Right cardiac atrium (tissue), 5 donors: ENCODE measurements at regions not wholly inside any gene's neighbourhood (a gene's known extent, or its start where the extent isn't known, plus 50 kb on each side); places are given as distances from the start of the nearest gene placed in this dataset.

Experiments used
- ATAC-seq, 2 donors: fragments of 200-7000 bp; cut with Tn5 transposase; one replicate each; pipeline versions ENCODE4 v1.8.0 to v1.9.1; 2020; ENCODE audit warnings: moderate library complexity in 2 of 2, mild to moderate bottlenecking in 1 of 2
- DNase-seq, 3 donors: peaks; one replicate each; pipeline ENCODE4 v3.0.0-alpha.2; 2020
- H3K27ac ChIP-seq: one replicate; pipeline ENCODE4 v1.5.1; 2013; ENCODE audit warnings: mild to moderate bottlenecking, low read length, control low read depth, moderate library complexity
- H3K27me3 ChIP-seq: one replicate; pipeline ENCODE4 v1.6.1; 2013; ENCODE audit not compliant: control insufficient read depth, insufficient read depth
- H3K4me1 ChIP-seq: one replicate; pipeline ENCODE4 v1.6.1; 2013; ENCODE audit warnings: low read length; ENCODE audit not compliant: control insufficient read depth, insufficient read depth
- H3K4me3 ChIP-seq: one replicate; pipeline ENCODE4 v1.5.1; 2013; ENCODE audit warnings: low read length, control low read depth
- H3K9me3 ChIP-seq: one replicate; pipeline ENCODE4 v1.6.1; 2013; ENCODE audit warnings: low read length; ENCODE audit not compliant: control insufficient read depth
- WGBS: extraction: QIAGEN DNeasy Blood & Tissue Kit; methylation state at CpG from one replicate; pipeline ENCODE4 v1.1.7; 2013; 5-methylcytosine and 5-hydroxymethylcytosine counted together
- intact Hi-C, 4 donors: fragments of 100-400 bp; cut with DNase I; formaldehyde crosslinking; loops; one replicate each; pipeline versions ENCODE4 v1.11.0 to v1.14.0; 2022 to 2023
- donor health status: healthy with polysubstance abuse.
- donor health status: DM: no; HTN: yes; CAD: no.
- donor health status: DM: no; HTN: no; CAD: no.
- donor health status: DM: no; HTN: yes; CAD: no; lungs with severe emphysema.
- donor health status: DM: yes; HTN: yes; CAD: no.

DNA sequence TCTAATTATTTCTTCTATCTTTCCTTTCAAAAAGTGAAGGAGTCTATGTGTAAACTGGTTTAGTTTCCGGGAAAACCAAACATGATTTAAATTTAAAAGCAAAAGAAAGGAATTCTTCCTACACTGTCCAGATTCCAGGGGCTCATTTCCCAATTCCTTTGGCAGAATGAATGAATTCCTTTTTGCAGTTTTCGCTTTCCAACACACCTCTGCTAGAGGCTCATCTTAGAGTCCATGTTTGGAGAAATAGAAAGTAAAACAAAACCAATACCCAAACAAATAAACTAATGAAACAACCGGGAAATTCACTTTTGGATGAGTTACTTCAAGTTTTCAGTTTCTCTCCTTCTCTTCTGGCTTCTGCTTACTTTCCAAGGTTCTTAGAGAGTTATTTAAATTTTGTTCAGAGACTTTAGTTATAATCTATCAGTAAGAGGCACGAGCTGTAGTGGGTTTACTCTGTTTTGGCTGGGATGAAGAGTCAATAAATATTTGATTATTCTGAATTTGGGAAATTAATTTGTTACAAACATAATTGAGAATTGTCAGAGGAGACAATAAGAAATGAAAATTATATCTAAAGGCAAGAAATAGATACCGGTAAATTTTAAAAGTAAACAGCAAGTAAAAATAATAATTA, 365.0 kb upstream of the CDH9 start:
- WGBS: 66% methylated on average over 5 of the region's 5 CpGs
- ATAC-seq (no peak), DNase-seq (no peak)
- no peaks in the 10 kb centered on the region for H3K27me3 ChIP-seq
- intact Hi-C loops: no loop called here
- no peak overlapping the region for H3K27ac ChIP-seq
- no peaks in the 10 kb centered on the region for H3K9me3 ChIP-seq
- H3K4me1 ChIP-seq: no peaks in the 10 kb centered on the region
- no peak overlapping the region for H3K4me3 ChIP-seq

- WGBS: 71% methylated on average over 3 of the region's 3 CpGs
These were observed 364.4 kb upstream of the CDH9 start for GRCh38 chr5:27402828-27403227.

DNA sequence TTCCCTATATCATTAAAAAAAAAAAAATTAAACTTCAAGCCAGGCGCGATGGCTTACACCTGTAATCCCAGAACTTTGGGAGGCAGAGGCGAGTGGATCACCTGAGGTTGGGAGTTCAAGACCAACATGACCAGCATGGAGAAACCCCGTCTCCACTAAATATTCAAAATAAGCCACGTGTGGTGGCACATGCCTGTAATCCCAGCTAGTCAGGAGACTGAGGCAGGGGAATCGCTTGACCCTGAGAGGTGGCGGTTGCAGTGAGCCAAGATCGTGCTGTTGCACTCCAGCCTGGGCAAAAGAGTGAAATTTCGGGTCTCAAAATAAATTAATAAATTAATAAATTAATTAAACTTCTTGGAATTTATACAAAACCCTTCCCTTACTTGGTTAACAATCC, 358.6 kb upstream of the CDH9 start:
- Histone ChIP-seq H3K9me3 (no peaks in the 10 kb centered on the region), H3K27ac (no peak overlapping the region), H3K4me1 (no peaks in the 10 kb centered on the region), H3K4me3 (no peak overlapping the region), H3K27me3 (no peaks in the 10 kb centered on the region)
- 86% methylated on average over 9 of the region's 9 CpGs for WGBS
- DNase-seq (no peak), ATAC-seq (no peak)
- intact Hi-C loops: no loop called here

More at GRCh38 chr5:27402828-27403227, 364.4 kb upstream of the CDH9 start:
- ATAC-seq (no peak), DNase-seq (no peak)
- Histone ChIP-seq H3K27ac (no peak overlapping the region), H3K4me1 (no peaks in the 10 kb centered on the region), H3K4me3 (no peak overlapping the region), H3K27me3 (no peaks in the 10 kb centered on the region), H3K9me3 (no peaks in the 10 kb centered on the region)
- intact Hi-C loops: no loop called here

DNA sequence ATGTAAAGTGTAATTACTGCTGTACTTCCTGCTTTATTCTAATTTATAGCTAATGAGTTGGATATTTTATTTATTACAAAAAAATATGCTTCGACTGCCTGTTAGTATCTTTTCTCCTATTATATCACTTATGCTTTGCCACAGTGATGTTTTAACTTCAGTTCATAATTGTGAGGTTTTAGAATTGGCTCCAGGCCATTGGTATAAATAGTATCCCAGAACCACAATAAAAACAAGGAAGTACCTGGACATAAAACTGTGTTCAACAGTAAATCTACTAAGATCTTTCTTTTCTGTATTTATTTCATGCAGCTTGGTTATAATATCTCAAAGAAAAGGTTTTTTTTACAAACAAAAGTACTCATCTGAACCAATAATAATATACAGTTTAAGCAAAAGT, 354.3 kb upstream of the CDH9 start:
- no peak for ATAC-seq
- no peak overlapping the region for H3K4me3 ChIP-seq
- H3K27me3 ChIP-seq: no peaks in the 10 kb centered on the region
- intact Hi-C loops: no loop called here
- WGBS: 68% methylated on average over 1 of the region's 1 CpG
- no peaks in the 10 kb centered on the region for H3K4me1 ChIP-seq
- DNase-seq: no peak
- H3K9me3 ChIP-seq: no peaks in the 10 kb centered on the region
- H3K27ac ChIP-seq: no peak overlapping the region

- ATAC-seq (no peak), DNase-seq (no peak)
- Histone ChIP-seq H3K4me1 (no peaks in the 10 kb centered on the region), H3K27me3 (no peaks in the 10 kb centered on the region), H3K27ac (no peak overlapping the region), H3K4me3 (no peak overlapping the region), H3K9me3 (no peaks in the 10 kb centered on the region)
- intact Hi-C loops: no loop called here
- WGBS: 74% methylated on average over 2 of the region's 2 CpGs
These were observed 351.3 kb upstream of the CDH9 start for GRCh38 chr5:27389696-27390095.

GRCh38 chr5:27388755-27389154, 350.4 kb upstream of the CDH9 start:
- intact Hi-C loops: no loop called here
- H3K27me3 ChIP-seq: no peaks in the 10 kb centered on the region
- DNase-seq (no peak), ATAC-seq (no peak)
- H3K4me3 ChIP-seq: no peak overlapping the region
- H3K9me3 ChIP-seq: no peaks in the 10 kb centered on the region
- WGBS: 63% methylated on average over 4 of the region's 4 CpGs
- no peak overlapping the region for H3K27ac ChIP-seq
- H3K4me1 ChIP-seq: no peaks in the 10 kb centered on the region

DNA sequence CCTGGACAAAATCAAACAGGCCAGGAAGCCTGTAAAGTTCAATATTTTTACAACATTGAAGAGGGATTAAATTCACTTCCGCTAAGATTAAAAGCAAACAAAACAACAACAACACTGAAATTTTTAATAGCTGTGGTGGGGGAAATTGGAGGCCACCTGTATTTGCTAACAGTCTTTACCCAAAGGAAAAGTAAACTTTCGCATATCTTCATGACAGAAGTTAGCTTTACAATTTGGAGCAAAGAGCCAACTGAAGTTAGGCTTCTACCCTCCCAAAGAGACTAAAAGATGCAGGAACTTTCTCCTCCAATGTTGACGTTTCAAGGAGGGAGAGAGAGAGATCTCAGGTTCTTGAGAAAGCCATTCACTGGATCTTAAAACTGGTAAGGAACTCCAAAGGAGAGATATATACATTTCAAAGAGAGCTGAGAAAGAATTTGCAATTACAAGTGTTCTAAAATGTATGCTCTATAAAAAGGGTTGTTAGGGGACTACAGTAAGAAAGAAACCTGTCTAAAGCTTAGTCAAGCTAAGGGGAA, 349.2 kb upstream of the CDH9 start:
- Histone ChIP-seq H3K27me3 (no peaks in the 10 kb centered on the region), H3K9me3 (no peaks in the 10 kb centered on the region), H3K27ac (no peak overlapping the region), H3K4me3 (no peak overlapping the region), H3K4me1 (no peaks in the 10 kb centered on the region)
- WGBS: 78% methylated on average over 3 of the region's 3 CpGs
- intact Hi-C loops: no loop called here
- DNase-seq: no peak
- no peak for ATAC-seq

DNA sequence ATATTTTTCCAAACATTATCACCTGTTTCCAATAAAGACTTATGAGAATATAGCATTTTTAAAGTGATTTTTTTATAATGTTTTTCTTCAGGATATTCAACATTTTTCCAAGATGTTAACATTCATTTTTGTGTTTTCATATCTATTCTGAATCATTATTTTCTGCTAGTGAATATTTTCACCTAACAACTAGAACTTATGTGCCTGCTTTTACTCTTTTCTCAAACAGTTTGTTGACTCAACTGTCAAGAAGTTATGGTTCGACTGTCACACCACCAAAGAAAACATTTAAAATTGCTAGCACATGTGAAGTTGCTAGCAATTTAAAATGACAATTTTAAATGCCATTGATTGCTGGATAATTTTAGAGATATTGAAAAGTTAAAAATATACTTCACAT, 343.3 kb upstream of the CDH9 start:
- DNase-seq (no peak), ATAC-seq (no peak)
- WGBS: 72% methylated on average over 1 of the region's 1 CpG
- Histone ChIP-seq H3K27ac (no peak overlapping the region), H3K27me3 (no peaks in the 10 kb centered on the region), H3K4me1 (no peaks in the 10 kb centered on the region), H3K4me3 (no peak overlapping the region), H3K9me3 (no peaks in the 10 kb centered on the region)
- intact Hi-C loops: no loop called here

DNA sequence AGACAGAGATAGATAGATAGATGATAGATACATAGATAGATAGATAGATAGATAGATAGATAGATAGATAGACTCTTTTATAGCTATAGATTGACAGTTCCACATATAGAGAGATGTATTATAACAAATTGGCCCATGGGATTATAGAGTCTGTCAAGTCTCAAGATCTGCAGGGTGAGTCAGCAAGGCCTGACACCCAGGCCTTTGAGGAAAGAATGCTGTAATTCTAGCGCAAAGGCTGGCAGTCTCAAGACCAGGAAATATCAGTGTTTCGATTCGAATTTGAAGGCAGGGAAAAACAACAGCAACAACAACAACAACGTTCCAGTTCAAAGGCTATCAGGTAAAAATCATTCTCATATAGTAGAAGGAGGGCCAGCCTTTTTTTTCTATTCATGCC, 339.2 kb upstream of the CDH9 start:
- intact Hi-C loops: no loop called here
- no peaks in the 10 kb centered on the region for H3K4me1 ChIP-seq
- ATAC-seq: no peak
- WGBS: 73% methylated on average over 4 of the region's 4 CpGs
- H3K27ac ChIP-seq: no peak overlapping the region
- no peak overlapping the region for H3K4me3 ChIP-seq
- no peaks in the 10 kb centered on the region for H3K9me3 ChIP-seq
- no peaks in the 10 kb centered on the region for H3K27me3 ChIP-seq
- DNase-seq: no peak

DNA sequence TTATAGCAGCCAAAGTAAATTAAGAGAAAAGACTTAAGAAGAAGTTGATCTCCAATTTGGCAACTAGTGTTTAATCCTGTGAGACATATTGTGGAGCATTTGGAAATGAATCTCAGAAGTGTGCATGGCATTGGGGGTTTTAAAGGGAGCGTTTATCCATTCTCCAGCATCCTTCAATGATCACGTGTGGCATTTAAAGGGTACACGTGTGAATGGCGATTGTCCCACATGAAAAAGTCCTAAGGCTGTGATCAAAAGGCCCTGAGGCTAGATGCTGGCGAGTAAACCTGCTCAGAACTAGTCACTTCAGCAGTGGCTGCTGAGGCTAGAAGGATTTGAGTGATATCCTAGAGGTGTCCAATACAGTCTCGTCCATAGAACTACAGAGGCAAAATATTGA, 315.6 kb upstream of the CDH9 start:
- H3K27ac ChIP-seq: no peak overlapping the region
- no peaks in the 10 kb centered on the region for H3K4me1 ChIP-seq
- no peaks in the 10 kb centered on the region for H3K9me3 ChIP-seq
- intact Hi-C loops: no loop called here
- WGBS: 85% methylated on average over 6 of the region's 6 CpGs
- no peaks in the 10 kb centered on the region for H3K27me3 ChIP-seq
- DNase-seq (no peak), ATAC-seq (no peak)
- H3K4me3 ChIP-seq: no peak overlapping the region

- intact Hi-C loops: no loop called here
- H3K27me3 ChIP-seq: no peaks in the 10 kb centered on the region
- DNase-seq (no peak), ATAC-seq (no peak)
- no peak overlapping the region for H3K27ac ChIP-seq
- 81% methylated on average over 6 of the region's 6 CpGs for WGBS
- no peaks in the 10 kb centered on the region for H3K4me1 ChIP-seq
- no peak overlapping the region for H3K4me3 ChIP-seq
- no peaks in the 10 kb centered on the region for H3K9me3 ChIP-seq
These were observed 315.2 kb upstream of the CDH9 start for GRCh38 chr5:27353540-27353939.

DNA sequence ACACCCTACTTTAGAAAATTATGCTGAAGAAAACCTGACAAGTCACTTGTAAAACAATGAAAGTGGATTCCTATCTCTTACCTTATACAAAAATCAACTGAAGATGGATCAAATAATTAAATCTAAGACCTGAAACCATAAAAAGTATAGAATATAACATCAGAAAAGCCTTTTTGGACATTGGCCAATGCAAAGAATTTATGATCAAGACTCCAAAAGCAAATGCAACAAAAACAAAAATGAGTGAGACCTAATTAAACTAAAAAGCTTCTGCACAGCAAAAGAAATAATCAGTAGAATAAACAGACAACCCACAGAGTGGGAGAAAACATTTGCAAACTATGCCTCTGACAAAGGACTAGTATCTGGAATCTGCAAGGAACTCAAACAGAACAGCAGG, 303.0 kb upstream of the CDH9 start:
- H3K9me3 ChIP-seq: no peaks in the 10 kb centered on the region
- no peak for DNase-seq
- intact Hi-C loops: no loop called here

More for the DNA sequence above, 303.0 kb upstream of the CDH9 start:
- no peak overlapping the region for H3K4me3 ChIP-seq
- no peak overlapping the region for H3K27ac ChIP-seq
- H3K4me1 ChIP-seq: no peaks in the 10 kb centered on the region
- no peak for ATAC-seq
- no peaks in the 10 kb centered on the region for H3K27me3 ChIP-seq
